B cell (primary cell): ENCODE measurements at regions not wholly inside any gene's neighbourhood (a gene's known extent, or its start where the extent isn't known, plus 50 kb on each side); places are given as distances from the start of the nearest gene placed in this dataset.

Source experiments
- ATAC-seq: fragments of 200-7000 bp; cut with Tn5 transposase; one replicate; pipeline ENCODE4 v1.10.0; 2021; ENCODE audit warnings: low read depth, mild to moderate bottlenecking, moderate number of reproducible peaks, moderate library complexity
- CTCF ChIA-PET: fragments of 350-600 bp; sonication (Branson Sonifier 250); formaldehyde crosslinking; loops from one replicate; lab custom pipeline; 2021; ENCODE audit warnings: antibody characterized with exemption, inconsistent platforms; lab: Charles Lee
- POLR2A ChIA-PET: fragments of 350-600 bp; sonication (Branson Sonifier 250); formaldehyde crosslinking; loops from one replicate; lab custom pipeline; 2021; ENCODE audit warnings: antibody characterized with exemption; lab: Charles Lee
- DNase-seq: peaks from one replicate; pipeline ENCODE4 v3.0.0; 2013
- H2AFZ ChIP-seq: 2 replicates; pipeline ENCODE4 v1.6.1; 2012; ENCODE audit warnings: mild to moderate bottlenecking, low read depth, low read length; ENCODE audit not compliant: insufficient read depth, poor library complexity, severe bottlenecking
- H3K27ac ChIP-seq, 2 donors: 1 replicate in 1 of 2; 2 replicates in 1 of 2; pipeline ENCODE4 v1.5.1; 2012 to 2013; ENCODE audit warnings: low read length in 2 of 2, mild to moderate bottlenecking in 2 of 2, moderate library complexity in 1 of 2
- H3K27me3 ChIP-seq, 4 experiments: fragments of 200-600 bp in 1 of 4; sonication (generic) in 1 of 4; replicated peaks in 1 of 4; 1 replicate in 2 of 4; 2 replicates in 2 of 4; pipeline versions ENCODE4 v1.6.1 to v1.7.0; 2013 to 2016; ENCODE audit warnings: low read length in 3 of 4, mild to moderate bottlenecking in 2 of 4, mixed read lengths in 1 of 4, moderate library complexity in 1 of 4; ENCODE audit not compliant: insufficient read depth in 4 of 4, control insufficient read depth in 3 of 4; ENCODE audit errors: control extremely low read depth in 1 of 4
- H3K36me3 ChIP-seq, 2 experiments: replicated peaks in 1 of 2; 1 replicate in 1 of 2; 2 replicates in 1 of 2; pipeline versions ENCODE4 v1.6.1 to v1.7.1; 2013; ENCODE audit warnings: low read length in 1 of 2; ENCODE audit not compliant: insufficient read depth in 2 of 2, control insufficient read depth in 1 of 2; ENCODE audit errors: control extremely low read depth in 1 of 2, extremely low read depth in 1 of 2
- H3K4me1 ChIP-seq, 2 donors: fragments of 200-600 bp in 1 of 2; sonication (generic) in 1 of 2; 1 replicate in 1 of 2; 2 replicates in 1 of 2; pipeline versions ENCODE4 v1.5.1 to v1.6.1; 2013 to 2017; ENCODE audit warnings: low read length in 2 of 2; ENCODE audit not compliant: control insufficient read depth in 2 of 2, insufficient read depth in 2 of 2
- H3K4me2 ChIP-seq: replicated peaks from 2 replicates; pipeline ENCODE3; 2012; ENCODE audit warnings: mild to moderate bottlenecking, low read depth, low read length; ENCODE audit not compliant: poor library complexity, severe bottlenecking
- H3K4me3 ChIP-seq, 5 experiments: fragments of 200-600 bp in 1 of 5; sonication (generic) in 1 of 5; 1 replicate in 3 of 5; 2 replicates in 2 of 5; pipeline versions ENCODE4 v1.5.1 to v1.7.0; 2011 to 2016; ENCODE audit warnings: low read length in 4 of 5, mild to moderate bottlenecking in 4 of 5, low read depth in 2 of 5, control low read depth in 1 of 5, moderate library complexity in 1 of 5; ENCODE audit not compliant: insufficient read depth in 1 of 5; ENCODE audit errors: control extremely low read depth in 1 of 5, extremely low read depth in 1 of 5
- H3K79me2 ChIP-seq: fragments of 200-600 bp; sonication (generic); one replicate; pipeline ENCODE4 v1.6.0; 2016; ENCODE audit warnings: low read length; ENCODE audit not compliant: control insufficient read depth, insufficient read depth
- H3K9ac ChIP-seq: fragments of 200-600 bp; sonication (generic); 2 replicates; pipeline ENCODE4 v1.6.1; 2017; ENCODE audit warnings: mild to moderate bottlenecking, low read length, moderate library complexity
- H3K9me3 ChIP-seq, 3 donors: one replicate each; pipeline versions ENCODE4 v1.6.1 to v1.7.1; 2013; ENCODE audit warnings: low read length in 2 of 3; ENCODE audit not compliant: control insufficient read depth in 2 of 3, insufficient read depth in 1 of 3; ENCODE audit errors: control extremely low read depth in 1 of 3
- H4K20me1 ChIP-seq: 2 replicates; pipeline ENCODE4 v1.6.0; 2012; ENCODE audit warnings: mild to moderate bottlenecking, low read length; ENCODE audit not compliant: insufficient read depth, control insufficient read depth, poor library complexity, severe bottlenecking
- H3K27ac Mint-ChIP-seq: one replicate; pipeline ENCODE4 v1.8.0; 2021; ENCODE audit warnings: mixed read lengths
- H3K27me3 Mint-ChIP-seq: one replicate; pipeline ENCODE4 v1.8.0; 2021; ENCODE audit warnings: mixed read lengths
- H3K4me1 Mint-ChIP-seq: one replicate; pipeline ENCODE4 v1.8.0; 2021; ENCODE audit warnings: mixed read lengths
- H3K4me3 Mint-ChIP-seq: one replicate; pipeline ENCODE4 v1.8.0; 2021; ENCODE audit warnings: mixed read lengths
- H3K9me3 Mint-ChIP-seq: one replicate; pipeline ENCODE4 v1.8.0; 2022; ENCODE audit warnings: mixed read lengths; ENCODE audit not compliant: insufficient read depth
- CTCF ChIP-seq: fragments of 200-600 bp; IDR thresholded peaks from one replicate; pipeline ENCODE4 v1.8.0; 2022; ENCODE audit warnings: antibody characterized with exemption, mild to moderate bottlenecking
- EZH2 ChIP-seq: IDR thresholded peaks from 2 replicates; pipeline ENCODE4 v1.6.1; 2012; ENCODE audit warnings: borderline replicate concordance, low read depth, mild to moderate bottlenecking, moderate library complexity, low read length; ENCODE audit not compliant: insufficient read depth, poor library complexity, severe bottlenecking
- WGBS: methylation state at CpG from one replicate; pipeline ENCODE4 v1.1.5; 2013; ENCODE audit warnings: missing lambda C conversion rate; ENCODE audit not compliant: insufficient coverage; 5-methylcytosine and 5-hydroxymethylcytosine counted together
- intact Hi-C: fragments of 100-400 bp; cut with micrococcal nuclease; formaldehyde crosslinking; loops from one replicate; pipeline ENCODE4 v1.10.0; 2022

DNA sequence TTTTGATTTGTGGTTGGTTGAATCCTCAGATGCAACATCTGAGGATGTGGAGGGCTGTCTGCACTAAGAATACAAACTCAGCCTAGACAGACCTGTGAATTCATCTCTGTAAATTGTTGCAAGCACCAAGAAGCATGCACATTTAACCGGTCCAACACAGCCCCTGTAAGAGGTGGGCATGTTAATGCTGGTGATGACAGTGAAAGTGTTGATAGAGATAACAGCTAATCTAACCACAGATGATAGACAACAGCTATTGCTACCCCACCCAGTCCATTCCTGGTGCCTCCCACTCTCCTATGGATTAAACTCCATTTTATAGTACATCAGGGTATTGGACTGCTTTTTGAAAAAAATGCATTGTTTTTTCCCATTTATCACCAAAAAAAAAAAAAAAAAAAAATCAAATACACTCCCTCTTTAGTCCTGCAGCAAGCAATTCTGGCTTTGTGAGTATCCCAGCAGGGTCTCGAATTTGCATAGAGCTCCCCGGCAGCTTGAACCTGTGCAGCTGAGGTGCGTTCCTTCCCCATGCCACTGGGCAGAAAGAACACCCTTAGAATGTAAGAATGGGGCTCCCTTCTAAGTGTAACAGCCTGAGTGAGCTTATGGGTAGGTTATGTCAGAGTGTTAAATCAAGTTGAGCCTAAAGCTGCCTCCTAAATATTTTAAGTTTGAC lies 270.9 kb upstream of the JARID2 start:
- no CpG with 5 or more reads among the region's 4 CpGs for WGBS
- no peak for TF ChIP-seq EZH2
- TF ChIP-seq CTCF = no peak
- CTCF ChIA-PET = no interaction called here
- Histone ChIP-seq H3K4me3 (no peak overlapping the region), H3K79me2 (no peaks in the 10 kb centered on the region), H4K20me1 (no peaks in the 10 kb centered on the region), H3K27ac (no peak overlapping the region), H3K27me3 (no peaks in the 10 kb centered on the region), H3K36me3 (no peaks in the 10 kb centered on the region), H3K4me2 (no peak overlapping the region), H3K9me3 (peaks cover 0 to 4% (median 0%) of the 10 kb centered on the region in 3 donors), H3K4me1 (peaks cover 0 to 6% of the 10 kb centered on the region in 2 donors), H2AFZ (peak overlapping the region; percentile 42), H3K9ac (no peak overlapping the region)
- no peak overlapping the region for H3K27ac Mint-ChIP-seq
- H3K4me3 Mint-ChIP-seq = no peak overlapping the region
- no peaks in the 10 kb centered on the region for H3K9me3 Mint-ChIP-seq
- POLR2A ChIA-PET = interaction anchor here (0.6 kb wide), 2 partner anchors 22 to 64 kb away, joined by 5 to 7 read pairs; no protein-coding TSS in a partner anchor
- ATAC-seq (no peak), DNase-seq (no peak)
- intact Hi-C loops = no loop called here
- H3K27me3 Mint-ChIP-seq = no peaks in the 10 kb centered on the region
- peaks cover 7% of the 10 kb centered on the region for H3K4me1 Mint-ChIP-seq

DNA sequence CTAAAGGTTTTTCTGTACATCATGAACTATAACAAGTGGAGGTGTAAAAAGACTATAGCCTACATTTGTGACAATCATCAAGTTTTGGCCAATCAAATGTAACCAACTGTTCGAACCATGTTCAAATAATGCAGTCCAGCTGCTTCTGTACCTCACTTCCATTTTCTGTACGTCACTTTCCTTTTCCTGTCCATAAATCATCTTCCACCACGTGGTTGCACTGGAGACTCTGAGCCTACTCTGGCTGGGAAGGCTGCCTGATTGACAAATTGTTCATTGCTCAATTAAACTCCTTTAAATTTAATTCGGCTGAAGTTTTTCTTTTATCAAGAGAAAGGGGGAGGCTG lies 270.4 kb upstream of the JARID2 start:
- CTCF ChIA-PET = no interaction called here
- WGBS = 38% methylated on average over 1 of the region's 4 CpGs

More for the DNA sequence above, 270.4 kb upstream of the JARID2 start:
- Histone ChIP-seq H2AFZ (peak overlapping the region; percentile 42), H3K27me3 (no peaks in the 10 kb centered on the region), H3K36me3 (no peaks in the 10 kb centered on the region), H3K27ac (no peak overlapping the region), H4K20me1 (no peaks in the 10 kb centered on the region), H3K79me2 (no peaks in the 10 kb centered on the region), H3K4me2 (no peak overlapping the region), H3K4me1 (peaks cover 0 to 6% of the 10 kb centered on the region in 2 donors), H3K9me3 (peaks cover 0 to 4% (median 0%) of the 10 kb centered on the region in 3 donors), H3K9ac (no peak overlapping the region), H3K4me3 (no peak overlapping the region)
- intact Hi-C loops = no loop called here
- no peak overlapping the region for H3K4me3 Mint-ChIP-seq
- no peak for ATAC-seq
- TF ChIP-seq CTCF (no peak), EZH2 (no peak)
- H3K27ac Mint-ChIP-seq = no peak overlapping the region
- POLR2A ChIA-PET = interaction anchor here (0.6 kb wide), 2 partner anchors 22 to 65 kb away, joined by 5 to 7 read pairs; no protein-coding TSS in a partner anchor
- no peak for DNase-seq
- no peaks in the 10 kb centered on the region for H3K9me3 Mint-ChIP-seq
- no peaks in the 10 kb centered on the region for H3K27me3 Mint-ChIP-seq
- peaks cover 7% of the 10 kb centered on the region for H3K4me1 Mint-ChIP-seq
